ENCODE measurements at regions not wholly inside any gene's neighbourhood (a gene's known extent, or its start where the extent isn't known, plus 50 kb on each side); places are given as distances from the start of the nearest gene placed in this dataset.

GRCh38 chr12:16119618-16120415 is 157.7 kb downstream of the SLC15A5 start:
- intact Hi-C loops (cut with micrococcal nuclease; ENCODE audit: unreplicated experiment) = no loop called here
- no peaks in the 10 kb centered on the region for H3K36me3 ChIP-seq (ENCODE audit: control insufficient read depth, insufficient read depth, low read length)
- POLR2A ChIA-PET = no interaction called here
- BruUV-seq (replicated peaks) = no TSS peak
- CTCF ChIA-PET = no interaction called here
- no peak for ATAC-seq
- no peaks in the 10 kb centered on the region for H3K4me1 ChIP-seq (ENCODE audit: control insufficient read depth, insufficient read depth, low read length)
- TF ChIP-seq REST (IDR thresholded peaks at IDR 0.05; ENCODE audit: insufficient read depth in 1 of 2, low read depth in 2 of 2, low read length in 1 of 2) (no peak), CTCF (IDR thresholded peaks at IDR 0.05) (no peak), SIN3A (IDR thresholded peaks at IDR 0.05; ENCODE audit: borderline replicate concordance, insufficient read depth, low read depth, low read length) (no peak), POLR2AphosphoS5 (IDR thresholded peaks at IDR 0.05; ENCODE audit: low read depth, low read length) (no peak), TCF7L2 (IDR thresholded peaks at IDR 0.05; ENCODE audit: low read depth, low read length) (no peak)
- no peak overlapping the region for H3K4me3 ChIP-seq (ENCODE audit: low read depth in 2 of 2, low read length in 2 of 2)
- H3K27me3 ChIP-seq (ENCODE audit: control insufficient read depth, insufficient read depth, low read length) = no peaks in the 10 kb centered on the region
- DNase-seq (ENCODE audit: low read depth, low spot score) = no peak
- H3K27ac ChIP-seq (ENCODE audit: low read length) = no peak overlapping the region
- H3K9me3 ChIP-seq (ENCODE audit: control insufficient read depth, insufficient read depth, low read depth, low read length) = no peaks in the 10 kb centered on the region
- in situ Hi-C loops (cut with HindIII; ENCODE audit: low pct_unique_long_range_greater_than_20kb, low sequenced_read_pairs) = no loop called here

GRCh38 chr12:16118586-16118985 is 158.9 kb downstream of the SLC15A5 start:
- POLR2A ChIA-PET = no interaction called here
- Histone ChIP-seq H3K27ac (ENCODE audit: low read length) (no peak overlapping the region), H3K36me3 (ENCODE audit: control insufficient read depth, insufficient read depth, low read length) (no peaks in the 10 kb centered on the region), H3K4me1 (ENCODE audit: control insufficient read depth, insufficient read depth, low read length) (no peaks in the 10 kb centered on the region), H3K4me3 (ENCODE audit: low read depth in 2 of 2, low read length in 2 of 2) (no peak overlapping the region), H3K27me3 (ENCODE audit: control insufficient read depth, insufficient read depth, low read length) (no peaks in the 10 kb centered on the region), H3K9me3 (ENCODE audit: control insufficient read depth, insufficient read depth, low read depth, low read length) (no peaks in the 10 kb centered on the region)
- CTCF ChIA-PET = no interaction called here
- in situ Hi-C loops (cut with HindIII; ENCODE audit: low pct_unique_long_range_greater_than_20kb, low sequenced_read_pairs) (no loop called here), intact Hi-C loops (cut with micrococcal nuclease; ENCODE audit: unreplicated experiment) (no loop called here)
- TF ChIP-seq SIN3A (IDR thresholded peaks at IDR 0.05; ENCODE audit: borderline replicate concordance, insufficient read depth, low read depth, low read length) = no peak
- TF ChIP-seq REST (IDR thresholded peaks at IDR 0.05; ENCODE audit: insufficient read depth in 1 of 2, low read depth in 2 of 2, low read length in 1 of 2) = no peak
- no peak for TF ChIP-seq POLR2AphosphoS5 (IDR thresholded peaks at IDR 0.05; ENCODE audit: low read depth, low read length)
- TF ChIP-seq CTCF (IDR thresholded peaks at IDR 0.05) = no peak
- ATAC-seq = no peak
- no TSS peak for BruUV-seq (replicated peaks)
- DNase-seq (ENCODE audit: low read depth, low spot score) = no peak
